HG02610 (cell line): ENCODE measurements at regions not wholly inside any gene's neighbourhood (a gene's known extent, or its start where the extent isn't known, plus 50 kb on each side); places are given as distances from the start of the nearest gene placed in this dataset.
"Not testable (repeated sequence)": the region's sequence is repeated elsewhere in the genome, so short reads cannot be mapped to it uniquely, and the experiment has no call there.

Experiments used
- ATAC-seq: cut with Tn5 transposase; IDR thresholded peaks from one replicate; pipeline ENCODE4 v1.9.1; 2021; ENCODE audit warnings: mild to moderate bottlenecking, moderate library complexity; ENCODE audit not compliant: unreplicated experiment

DNA sequence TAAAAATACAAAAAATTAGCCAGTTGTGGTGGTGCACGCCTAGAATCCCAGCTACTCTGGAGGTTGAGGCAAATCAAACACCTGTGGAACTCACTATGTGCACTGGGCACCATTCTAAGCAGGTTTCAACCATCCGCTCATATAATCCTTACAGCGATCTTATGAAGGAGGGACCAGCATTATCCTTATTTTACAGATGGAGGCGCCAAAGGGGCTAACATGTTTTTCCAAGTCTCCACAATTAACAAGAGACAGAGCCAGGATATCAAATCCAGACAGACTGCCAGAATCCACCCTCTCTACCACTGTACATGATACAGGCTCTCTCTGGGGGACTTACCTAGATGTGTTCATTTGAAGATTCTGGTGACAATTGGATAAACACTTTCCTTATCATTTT lies 479.0 kb downstream of the XYLT1 start:
- no peak for ATAC-seq

DNA sequence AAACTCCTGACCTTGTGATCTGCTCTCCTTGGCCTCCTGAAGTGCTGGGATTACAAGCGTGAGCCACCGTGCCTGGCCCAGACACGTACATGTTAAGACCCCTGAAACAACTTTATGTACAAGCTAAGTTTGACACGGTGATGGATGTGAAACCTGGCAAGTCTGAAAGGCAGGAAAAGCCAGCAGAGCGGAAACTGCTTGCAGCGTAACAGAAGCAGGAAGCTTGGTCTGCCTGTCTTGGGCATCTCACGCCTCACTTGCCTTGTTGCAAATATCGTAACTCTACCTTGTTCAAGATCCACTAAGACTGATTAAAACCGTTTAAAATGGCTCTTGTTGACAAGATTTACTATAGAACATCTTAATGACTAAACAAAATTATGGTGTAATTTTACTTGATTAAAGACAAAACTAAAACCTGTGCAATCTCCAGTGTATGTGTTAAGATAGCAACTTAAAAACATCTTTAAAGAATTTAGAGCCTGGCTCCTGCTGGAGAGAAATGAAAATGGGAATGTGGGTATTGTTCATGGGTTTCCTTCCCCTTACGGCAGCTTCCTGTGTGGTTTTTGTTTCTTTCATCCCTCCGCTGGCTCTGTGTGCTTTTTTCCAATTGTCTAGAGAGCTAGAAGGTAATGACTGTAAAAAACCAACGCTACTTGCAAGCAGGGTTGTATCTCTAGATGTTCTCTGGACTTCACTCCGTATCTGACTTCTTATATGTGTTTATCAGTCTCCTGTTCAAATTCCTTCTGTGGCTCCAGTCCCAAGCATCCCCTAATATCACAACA lies 477.6 kb downstream of the XYLT1 start:
- no peak for ATAC-seq

DNA sequence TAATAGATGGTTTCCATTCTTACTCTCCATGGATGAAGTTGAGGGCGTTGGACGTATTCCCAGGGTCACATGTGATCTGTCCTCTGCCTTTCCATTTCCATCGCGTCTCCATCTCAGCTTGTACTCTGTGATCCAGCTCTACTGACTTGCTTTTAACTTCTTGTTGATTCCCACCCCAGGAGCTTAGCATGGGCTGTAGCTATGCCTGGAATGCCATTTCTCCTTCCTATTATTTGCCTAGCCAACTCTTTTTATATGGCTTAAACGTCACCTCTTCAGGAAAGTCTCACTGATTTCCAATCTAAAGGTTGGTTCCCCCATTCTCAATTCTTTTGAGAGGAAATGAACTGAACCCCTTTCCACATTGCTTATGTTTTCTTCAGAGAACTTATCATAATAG lies 475.9 kb downstream of the XYLT1 start:
- ATAC-seq, result no peak

DNA sequence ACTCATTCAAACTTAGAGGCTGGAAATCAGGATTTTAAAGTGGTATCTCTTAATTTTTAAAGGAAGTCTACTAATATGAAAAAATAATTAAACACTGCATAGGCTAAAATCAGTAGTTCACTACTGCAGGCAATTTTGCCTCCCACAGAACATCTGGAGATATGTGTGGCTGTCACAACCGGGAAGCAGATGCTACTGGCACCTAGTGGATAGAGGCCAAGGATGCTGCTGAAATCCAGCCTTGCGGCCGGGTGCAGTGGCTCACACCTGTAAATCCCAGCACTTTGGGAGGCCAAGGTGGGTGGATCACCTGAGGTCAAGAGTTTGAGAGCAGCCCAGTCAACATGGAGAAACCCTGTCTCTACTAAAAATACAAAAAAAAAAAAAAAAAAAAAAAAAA lies 473.9 kb downstream of the XYLT1 start:
- no peak for ATAC-seq

DNA sequence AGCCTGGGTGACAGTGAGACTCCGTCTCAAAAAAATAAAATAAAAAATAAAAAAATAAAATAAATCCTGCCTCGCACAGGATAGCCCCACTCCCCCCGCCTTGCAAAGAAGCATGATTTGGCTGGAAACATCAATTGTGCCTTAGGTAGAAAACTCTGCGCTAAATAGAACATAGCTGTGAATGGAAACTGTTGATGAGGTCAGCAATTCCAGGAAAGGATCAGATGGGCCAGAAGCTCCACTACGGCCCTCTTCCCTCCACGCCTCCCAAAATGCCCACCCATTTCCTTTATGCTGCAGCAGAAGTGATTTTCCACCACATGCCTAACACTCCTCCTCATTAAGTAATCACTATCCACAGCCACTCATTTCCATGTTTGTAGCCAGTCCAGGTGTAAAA lies 473.4 kb downstream of the XYLT1 start:
- ATAC-seq, result no peak

DNA sequence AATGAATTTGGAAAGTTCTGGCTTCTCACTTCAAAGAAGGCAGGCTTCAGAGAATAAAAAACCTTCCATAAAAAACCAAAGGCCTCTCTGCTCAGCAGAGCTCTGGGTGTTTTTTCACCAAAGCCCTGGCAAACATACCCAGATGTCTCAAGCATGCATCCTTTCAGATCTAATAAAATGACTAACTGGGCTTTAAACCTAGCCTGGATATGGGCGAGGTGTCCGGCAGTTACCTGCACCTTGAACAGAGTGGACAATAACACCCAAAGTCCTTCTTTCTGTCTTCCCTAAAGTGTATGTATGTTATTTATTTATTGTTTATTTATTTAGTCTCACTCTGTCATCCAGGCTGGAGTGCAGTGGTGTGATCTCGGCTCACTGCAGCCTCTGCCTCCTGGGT lies 469.3 kb downstream of the XYLT1 start:
- no peak for ATAC-seq

DNA sequence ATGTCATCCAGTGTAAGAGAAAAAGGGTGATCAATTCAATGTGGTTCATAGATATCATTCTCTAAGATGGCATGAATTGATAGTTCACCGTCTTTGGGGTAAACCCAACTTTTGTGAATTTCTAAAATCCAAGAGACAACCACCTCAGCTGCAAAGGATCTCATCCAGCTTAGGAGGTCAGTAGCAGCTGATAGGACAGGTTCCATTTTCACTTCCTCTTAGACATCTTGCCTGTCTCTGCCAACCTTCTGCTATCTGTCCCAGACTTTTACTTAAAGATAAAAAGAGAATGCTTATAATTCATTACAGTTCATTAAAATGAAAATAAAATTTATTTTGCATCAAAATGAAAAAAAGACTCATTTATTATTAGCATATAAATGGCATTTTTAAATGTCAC lies 468.2 kb downstream of the XYLT1 start:
- ATAC-seq, result no peak

DNA sequence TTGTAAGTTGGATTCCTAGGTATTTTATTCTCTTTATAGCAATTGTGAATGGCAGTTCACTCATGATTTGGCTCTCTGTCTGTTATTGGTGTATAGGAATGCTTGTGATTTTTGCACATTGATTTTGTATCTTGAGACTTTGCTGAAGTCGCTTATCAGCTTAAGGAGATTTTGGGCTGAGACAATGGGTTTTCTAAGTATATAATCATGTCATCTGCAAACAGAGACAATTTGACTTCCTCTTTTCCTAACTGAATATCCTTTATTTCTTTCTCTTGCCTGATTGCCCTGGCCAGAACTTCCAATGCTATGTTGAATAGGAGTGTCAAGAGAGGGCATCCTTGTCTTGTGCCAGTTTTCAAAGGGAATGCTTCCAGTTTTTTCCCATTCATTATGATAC lies 464.8 kb downstream of the XYLT1 start:
- not testable (repeated sequence) for ATAC-seq

DNA sequence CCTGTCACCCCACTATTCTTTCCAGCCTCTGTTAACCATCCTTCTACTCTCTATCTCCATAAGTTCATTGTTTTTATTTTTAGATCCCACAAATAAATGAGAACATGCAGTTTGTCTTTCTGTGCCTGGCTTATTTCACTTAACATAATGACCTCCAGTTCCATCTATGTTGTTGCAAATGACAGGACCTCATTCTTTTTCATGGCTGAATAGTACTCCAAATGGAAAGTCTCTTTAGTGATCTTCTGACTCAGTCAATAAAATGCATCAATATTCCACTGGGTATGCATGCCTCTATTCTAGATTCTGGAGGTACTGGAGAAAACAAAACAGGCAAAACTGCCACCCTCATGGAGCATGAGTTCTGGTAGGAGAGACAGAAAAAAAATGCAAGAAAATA lies 459.0 kb downstream of the XYLT1 start:
- no peak for ATAC-seq

DNA sequence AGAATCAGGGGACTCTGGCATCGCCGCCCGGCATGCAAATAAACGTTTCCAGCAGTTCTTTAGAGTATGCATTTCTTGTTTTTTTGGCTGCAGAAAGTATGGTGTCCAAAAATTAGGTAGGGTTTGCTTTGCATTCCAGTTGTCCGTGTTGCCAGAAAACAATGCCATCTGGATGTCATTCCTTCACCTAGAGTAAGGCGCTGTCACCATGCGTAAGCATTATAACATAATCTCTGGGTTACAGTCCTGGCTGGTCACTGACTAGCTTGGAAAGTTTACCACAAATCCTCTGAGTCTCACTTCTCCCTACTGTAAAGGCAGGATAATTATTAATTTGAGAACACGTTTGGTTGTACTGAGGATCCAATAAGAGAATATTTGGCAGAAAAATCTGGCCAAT lies 457.7 kb downstream of the XYLT1 start:
- ATAC-seq, result no peak

DNA sequence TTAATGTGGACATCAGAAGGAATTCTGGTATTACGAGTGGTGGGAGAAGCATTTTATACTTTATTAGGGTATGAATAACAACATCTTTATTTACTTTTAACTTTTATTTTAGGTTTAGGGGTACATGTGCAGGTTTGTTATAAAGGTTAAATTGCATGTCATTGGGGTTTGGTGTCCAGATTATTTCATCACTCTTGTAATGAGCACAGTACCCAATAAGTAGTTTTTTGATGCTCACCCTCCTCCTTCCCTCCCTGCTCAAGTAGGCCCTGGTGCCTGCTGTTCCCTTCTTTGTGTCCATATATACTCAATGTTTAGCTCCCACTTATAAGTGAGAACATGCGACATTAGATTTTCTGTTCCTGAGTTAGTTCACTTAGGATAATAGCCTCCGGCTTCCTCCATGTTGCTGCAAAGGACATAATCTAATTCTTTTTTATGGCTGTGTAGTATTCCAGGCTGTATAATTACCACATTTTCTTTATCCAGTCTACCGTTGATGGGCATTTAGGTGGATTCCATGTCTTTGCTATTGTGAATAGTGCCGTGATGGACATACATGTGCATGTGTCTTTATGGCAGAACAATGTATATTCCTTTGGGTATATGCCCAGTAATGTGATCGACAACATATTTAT lies 456.2 kb downstream of the XYLT1 start:
- no peak for ATAC-seq

DNA sequence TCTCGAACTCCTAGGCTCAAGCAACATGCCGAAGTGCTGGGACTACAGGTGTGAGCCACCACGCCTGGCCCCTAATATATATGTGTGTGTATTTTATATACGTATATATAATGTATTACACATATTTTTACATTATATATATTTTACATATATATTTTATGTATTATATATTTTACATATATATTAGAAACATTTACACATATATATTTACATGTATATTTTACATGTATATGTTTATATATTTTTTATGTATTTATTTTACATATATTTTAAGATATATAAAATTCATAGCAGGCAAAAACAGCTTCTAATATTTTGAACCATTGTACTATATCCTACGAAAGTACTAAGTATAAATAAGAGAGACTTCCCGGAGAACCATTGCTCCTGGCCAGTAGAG lies 455.1 kb downstream of the XYLT1 start:
- ATAC-seq, result no peak

DNA sequence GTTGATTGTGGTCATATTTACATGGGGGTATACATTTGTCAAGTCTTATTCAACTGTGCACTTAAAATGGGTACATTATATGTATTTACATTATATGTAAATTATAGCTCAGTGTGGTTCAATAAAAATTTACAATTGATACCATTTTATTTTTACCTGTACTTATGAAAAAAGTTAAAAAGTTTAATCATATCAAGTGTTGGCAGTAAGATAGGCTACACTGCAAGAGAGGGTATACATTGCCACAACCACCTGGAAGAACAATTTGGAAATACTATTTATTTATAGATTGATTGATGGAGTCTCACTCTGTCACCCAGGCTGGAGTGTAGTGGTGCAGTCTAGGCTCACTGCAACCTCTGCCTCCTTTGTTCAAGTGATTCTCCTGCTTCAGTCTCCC lies 453.3 kb downstream of the XYLT1 start:
- no peak for ATAC-seq

DNA sequence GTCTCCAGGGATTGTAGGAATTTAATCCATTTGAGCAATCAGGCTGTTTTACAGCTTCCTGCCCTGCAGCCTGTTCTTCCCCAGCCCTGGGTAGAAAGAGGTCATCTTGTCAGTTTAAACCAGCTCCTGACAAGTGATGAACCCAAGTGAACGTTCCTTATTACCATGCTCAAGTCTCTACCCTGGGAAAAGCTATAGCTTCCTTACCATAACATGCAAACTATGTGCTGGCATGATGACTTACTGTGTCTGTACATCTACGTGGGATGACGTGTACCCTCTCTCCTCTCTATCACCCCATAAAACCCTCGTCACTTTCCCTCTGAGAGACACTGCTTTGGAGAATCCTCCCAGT lies 452.2 kb downstream of the XYLT1 start:
- no peak for ATAC-seq

DNA sequence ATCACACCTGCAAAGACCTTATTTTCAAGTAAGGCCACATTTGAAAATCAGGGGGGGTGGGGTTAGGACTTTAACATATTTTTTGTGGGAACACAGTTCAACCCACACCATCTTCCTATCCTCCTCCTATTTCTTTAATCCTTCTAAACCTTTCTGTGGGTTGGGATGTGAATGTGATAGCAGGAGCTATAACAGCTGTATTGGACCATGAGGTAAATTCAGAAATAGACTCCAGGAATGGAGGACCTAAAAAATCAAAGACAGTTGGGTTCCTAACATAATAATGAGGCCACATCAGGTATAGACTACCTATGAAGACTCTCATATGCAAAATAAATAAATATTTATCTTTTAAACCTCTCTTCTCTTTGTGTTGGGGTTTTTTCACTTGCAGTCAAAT lies 451.4 kb downstream of the XYLT1 start:
- no peak for ATAC-seq

DNA sequence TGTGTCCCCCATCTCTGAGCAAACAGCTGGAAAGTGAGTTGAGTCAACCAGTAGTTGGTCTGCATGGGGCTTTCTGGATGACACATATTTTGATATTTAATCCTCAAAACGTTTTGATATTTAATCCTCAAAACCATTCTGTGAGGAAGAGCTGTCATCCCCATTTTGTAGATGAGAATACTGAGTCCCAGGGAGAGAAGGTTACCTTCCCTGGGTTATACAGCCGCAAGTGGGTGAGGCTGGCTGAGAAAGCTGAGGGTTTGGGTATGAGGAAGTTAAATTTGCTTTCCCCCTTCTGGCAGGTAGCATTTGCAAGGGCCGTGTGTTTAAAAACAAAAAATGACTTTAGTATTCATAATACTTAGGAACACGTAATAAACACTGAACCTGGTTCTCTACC lies 447.2 kb downstream of the XYLT1 start:
- no peak for ATAC-seq

DNA sequence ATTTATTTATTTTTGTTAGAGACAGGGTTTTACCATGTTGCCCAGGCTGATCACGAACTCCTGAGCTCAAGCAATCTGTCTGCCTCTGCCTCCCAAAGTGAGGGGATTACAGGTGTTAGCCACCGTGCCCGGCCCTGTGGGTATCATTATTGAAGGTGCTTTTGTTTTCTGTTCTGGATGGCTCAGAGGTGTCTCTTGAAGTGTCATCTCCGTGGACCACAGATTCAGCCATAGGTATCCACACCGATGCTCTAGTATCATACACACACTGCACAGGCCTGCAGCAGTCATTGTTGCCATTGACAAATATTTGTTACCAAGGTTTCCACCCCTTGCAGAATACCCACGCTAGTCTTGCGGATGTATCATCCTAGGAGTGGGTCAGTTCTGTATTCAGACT lies 446.2 kb downstream of the XYLT1 start:
- ATAC-seq, result no peak

DNA sequence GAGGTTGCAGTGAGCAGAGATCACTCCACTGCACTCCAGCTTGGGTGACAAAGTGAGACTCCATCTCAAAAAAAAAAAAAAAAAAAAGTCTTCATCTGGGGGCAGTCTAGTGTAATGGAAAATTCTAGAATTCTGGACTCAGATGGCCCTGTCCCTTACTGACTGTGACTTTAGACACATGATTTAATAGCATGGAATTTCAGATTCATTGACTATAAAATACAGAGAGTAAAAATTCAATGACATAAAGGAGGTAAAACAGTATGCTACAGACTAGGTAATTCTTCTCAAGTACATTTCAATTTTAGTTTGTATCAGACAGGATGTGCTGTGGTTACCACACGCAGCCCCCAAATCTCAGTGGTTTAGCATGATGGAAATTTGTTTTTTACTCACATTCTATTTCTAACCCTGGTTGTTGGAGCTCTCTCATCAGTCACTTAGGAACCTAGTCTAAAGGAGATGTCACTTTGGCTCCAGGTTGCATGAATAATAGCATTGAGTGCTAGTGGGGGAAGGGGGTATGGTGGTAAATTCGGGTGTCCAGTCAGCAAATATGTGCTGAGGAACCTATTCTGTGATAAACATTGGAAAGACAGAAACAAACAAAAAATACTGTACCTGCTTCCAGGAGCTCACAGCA lies 444.0 kb downstream of the XYLT1 start:
- ATAC-seq, result peak; percentile 82

DNA sequence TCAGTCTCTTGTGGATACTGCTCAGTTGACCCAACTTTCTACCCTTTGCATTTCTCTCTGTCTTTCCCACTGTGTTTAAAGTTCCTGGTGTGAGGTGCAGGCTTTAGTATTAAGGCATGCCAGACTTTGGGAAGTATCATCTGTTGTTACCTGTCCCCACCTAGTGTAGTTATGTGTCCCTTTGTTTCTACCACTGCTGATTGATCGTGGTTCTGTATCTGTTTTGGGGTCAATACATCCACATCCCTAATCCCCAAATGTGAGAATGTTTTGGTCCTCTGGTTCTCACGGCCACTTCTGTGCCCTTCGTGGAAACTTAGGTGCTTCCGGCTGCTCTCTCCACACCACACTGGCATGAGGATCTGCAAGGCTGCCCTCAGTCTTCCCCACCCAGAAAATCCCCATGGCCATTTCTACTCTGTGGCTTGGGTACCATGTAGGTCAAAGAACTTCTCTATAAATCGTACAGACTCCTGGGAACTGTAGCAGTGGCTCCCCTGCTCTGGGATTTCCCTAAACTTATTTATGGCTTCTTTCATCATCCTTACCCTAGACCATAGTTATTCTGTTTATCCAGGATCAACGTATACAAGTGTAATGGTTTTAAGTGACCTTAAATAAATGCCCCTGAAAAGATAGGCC lies 443.2 kb downstream of the XYLT1 start:
- peak; percentile 64 for ATAC-seq

DNA sequence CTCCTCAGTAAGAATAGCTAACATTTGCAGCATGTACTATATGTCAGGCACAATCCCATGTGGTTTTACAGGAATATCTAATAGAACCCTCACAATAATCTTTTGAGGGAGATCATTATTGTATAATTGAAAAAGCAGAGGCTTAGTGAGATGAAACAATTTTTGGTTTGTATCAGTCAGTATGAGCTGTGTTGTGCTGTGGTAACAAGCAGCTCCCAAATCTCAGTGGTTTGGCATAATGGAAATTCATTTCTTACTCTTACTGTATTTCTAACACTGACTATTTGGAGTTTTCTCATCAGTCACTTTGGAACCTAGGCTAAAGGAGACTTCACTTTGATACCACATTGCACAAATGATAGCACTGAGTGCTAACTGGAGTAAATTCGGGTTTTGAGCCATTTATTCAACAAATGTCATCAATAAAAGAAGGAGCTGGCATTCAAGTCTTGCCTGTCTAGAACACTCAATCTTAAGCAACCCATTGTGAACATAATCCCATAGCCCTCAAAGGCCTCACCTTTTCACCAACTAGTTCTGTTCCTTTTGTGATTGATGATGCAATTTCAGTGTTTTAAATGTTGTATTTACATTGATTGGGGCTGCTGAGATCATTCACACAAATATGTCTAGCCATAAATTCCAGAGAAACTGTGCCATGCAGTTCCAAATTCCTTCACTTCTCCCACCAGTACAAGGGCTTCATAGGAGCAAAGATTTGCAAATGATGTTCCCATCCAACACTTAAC lies 441.0 kb downstream of the XYLT1 start:
- ATAC-seq, result no peak
